Activated naive CD4-positive, alpha-beta T cell treated with anti-CD3 and anti-CD28 coated beads, Interleukin-2, amount 50 U/mL, for 16 hours (primary cell): ENCODE measurements at regions not wholly inside any gene's neighbourhood (a gene's known extent, or its start where the extent isn't known, plus 50 kb on each side); places are given as distances from the start of the nearest gene placed in this dataset.
"Not testable (repeated sequence)": the region's sequence is repeated elsewhere in the genome, so short reads cannot be mapped to it uniquely, and the experiment has no call there.

Source experiments
- DNase-seq: peaks from one replicate; pipeline ENCODE4 v3.0.0-alpha.2; 2020

- DNase-seq, result not testable (repeated sequence)
Observed at GRCh38 chr9:62798884-62799850, 1609.3 kb downstream of the SPATA31A7 start.

GRCh38 chr9:62799851-62800371 is 1610.1 kb downstream of the SPATA31A7 start:
- peak; percentile 33 for DNase-seq

- DNase-seq, result not testable (repeated sequence)
Observed at GRCh38 chr9:62800451-62801371, 1610.9 kb downstream of the SPATA31A7 start.

- not testable (repeated sequence) for DNase-seq
Observed at GRCh38 chr9:62801372-62801811, 1611.6 kb downstream of the SPATA31A7 start.

- peak; percentile 50 for DNase-seq
Observed at GRCh38 chr9:62801961-62802718, 1612.3 kb downstream of the SPATA31A7 start.

- not testable (repeated sequence) for DNase-seq
Observed at GRCh38 chr9:62802719-62803079, 1612.9 kb downstream of the SPATA31A7 start.

GRCh38 chr9:62803099-62803498 is 1613.3 kb downstream of the SPATA31A7 start:
- DNase-seq, result not testable (repeated sequence)

GRCh38 chr9:62804314-62804713 is 1614.5 kb downstream of the SPATA31A7 start:
- DNase-seq, result not testable (repeated sequence)

- DNase-seq, result not testable (repeated sequence)
Observed at GRCh38 chr9:62807424-62807823, 1617.6 kb downstream of the SPATA31A7 start.

GRCh38 chr9:62808081-62808480 is 1618.2 kb downstream of the SPATA31A7 start:
- DNase-seq, result not testable (repeated sequence)

GRCh38 chr9:62810318-62810717 is 1620.5 kb downstream of the SPATA31A7 start:
- DNase-seq, result not testable (repeated sequence)

GRCh38 chr9:62810811-62811315 is 1621.0 kb downstream of the SPATA31A7 start:
- DNase-seq, result not testable (repeated sequence)

- not testable (repeated sequence) for DNase-seq
Observed at GRCh38 chr9:62815436-62815835, 1625.6 kb downstream of the SPATA31A7 start.

GRCh38 chr9:62816331-62816730 is 1626.5 kb downstream of the SPATA31A7 start:
- DNase-seq, result not testable (repeated sequence)

GRCh38 chr9:62817214-62817613 is 1627.4 kb downstream of the SPATA31A7 start:
- not testable (repeated sequence) for DNase-seq

- DNase-seq, result not testable (repeated sequence)
Observed at GRCh38 chr9:62822185-62822584, 1632.3 kb downstream of the SPATA31A7 start.

- DNase-seq, result not testable (repeated sequence)
Observed at GRCh38 chr9:62827957-62828907, 1638.4 kb downstream of the SPATA31A7 start.

- not testable (repeated sequence) for DNase-seq
Observed at GRCh38 chr9:62830829-62831459, 1641.1 kb downstream of the SPATA31A7 start.

GRCh38 chr9:62833323-62834200 is 1643.7 kb downstream of the SPATA31A7 start:
- not testable (repeated sequence) for DNase-seq
